Heart left ventricle (tissue), 16 donors: ENCODE measurements at regions not wholly inside any gene's neighbourhood (a gene's known extent, or its start where the extent isn't known, plus 50 kb on each side); places are given as distances from the start of the nearest gene placed in this dataset.

Experiments used
- ATAC-seq, 4 donors: fragments of 200-7000 bp; cut with Tn5 transposase; one replicate each; pipeline ENCODE4 v1.9.1; 2020 to 2022; ENCODE audit warnings: moderate library complexity in 4 of 4, mild to moderate bottlenecking in 3 of 4, moderate number of reproducible peaks in 1 of 4
- DNase-seq, 5 donors: peaks; one replicate each; pipeline ENCODE4 v3.0.0-alpha.2; 2020
- H3K27ac ChIP-seq, 12 donors: fragments of 200-600 bp; sonication (generic) in 4 of 12; one replicate each; pipeline versions ENCODE4 v1.5.0 to v1.8.0; 2016 to 2022; ENCODE audit warnings: mild to moderate bottlenecking in 2 of 12
- H3K27me3 ChIP-seq, 9 donors: fragments of 200-600 bp; sonication (generic) in 2 of 9; one replicate each; pipeline versions ENCODE4 v1.5.1 to v1.8.0; 2016 to 2022; ENCODE audit warnings: mild to moderate bottlenecking in 3 of 9
- H3K36me3 ChIP-seq, 9 donors: fragments of 200-600 bp; sonication (generic) in 2 of 9; one replicate each; pipeline versions ENCODE4 v1.5.0 to v1.8.0; 2018 to 2022; ENCODE audit warnings: mild to moderate bottlenecking in 2 of 9
- H3K4me1 ChIP-seq, 12 donors: fragments of 200-600 bp; sonication (generic) in 4 of 12; one replicate each; pipeline versions ENCODE4 v1.5.0 to v1.8.0; 2016 to 2022; ENCODE audit warnings: mild to moderate bottlenecking in 3 of 12
- H3K4me3 ChIP-seq, 12 donors: fragments of 200-600 bp; sonication (generic) in 4 of 12; one replicate each; pipeline versions ENCODE4 v1.5.0 to v1.8.0; 2017 to 2022; ENCODE audit warnings: mild to moderate bottlenecking in 9 of 12, moderate library complexity in 4 of 12
- H3K9me3 ChIP-seq, 12 donors: fragments of 200-600 bp; sonication (generic) in 4 of 12; one replicate each; pipeline versions ENCODE4 v1.5.0 to v1.8.0; 2016 to 2022; ENCODE audit warnings: mild to moderate bottlenecking in 1 of 12
- CTCF ChIP-seq, 12 donors: fragments of 200-600 bp; sonication (generic) in 4 of 12; IDR thresholded peaks; one replicate each; pipeline versions ENCODE4 v1.5.0 to v1.8.0; 2018 to 2022; ENCODE audit warnings: antibody characterized with exemption in 12 of 12, mild to moderate bottlenecking in 5 of 12
- POLR2A ChIP-seq, 2 donors: fragments of 450-650 bp; IDR thresholded peaks; one replicate each; pipeline ENCODE4 v1.6.1; 2017; ENCODE audit warnings: antibody characterized with exemption in 2 of 2, mild to moderate bottlenecking in 2 of 2, moderate library complexity in 2 of 2
- WGBS, 4 donors: extraction: QIAGEN DNeasy Blood & Tissue Kit in 2 of 4; methylation state at CpG; one replicate each; pipeline versions ENCODE4 v1.1.5 to v1.1.7; 2013 to 2018; 5-methylcytosine and 5-hydroxymethylcytosine counted together
- intact Hi-C, 10 donors: fragments of 100-400 bp; cut with DNase I; formaldehyde crosslinking; loops; one replicate each; pipeline versions ENCODE4 v1.11.1 to v1.14.2; 2022
- donor health status: ischemic (EF 13 %, LVEDD 7.1; RV severe dilation, severe dysfunction).
- donor health status: healthy with polysubstance abuse.
- donor health status: DM: no; HTN: yes; CAD: no.
- donor health status: DM: no; HTN: no; CAD: no.
- donor health status: ischemic (EF 25% LVEDD 6.9; RV normal size, moderate dysfunction).
- donor health status: ischemic (EF 25% LVEDD 5.7; RV mildly dilated, moderate dysfunction).
- donor health status: healthy.
- donor health status: DM: yes; HTN: yes; CAD: no.
- donor health status: ischemic (EF 35%, LVEDD 5.7; RV mildly dilated, moderate dysfunction).
- donor health status: nonischemic (EF 11% LVEDD 7.7; RV severe dilation, severe dysfunction).
- donor health status: DM: yes; HTN: yes; CAD: no.
- donor health status: PGD.
- donor health status: ischemic (EF 29% LVEDD 5.4; RV normal size, mild dysfunction).
- donor health status: nonischemic (EF 23%, LVEDD 6.1; RV moderate dilation, normal function).

- DNase-seq = no peak
- H3K4me3 ChIP-seq = no peak overlapping the region
- intact Hi-C loops = no loop called here
- no peak overlapping the region for H3K27ac ChIP-seq
- WGBS, 4 donors = 72 to 82% (median 80%) methylated on average over 6 of the region's 6 CpGs
- no peak for ATAC-seq
- TF ChIP-seq CTCF (IDR thresholded peaks at IDR 0.05) (no peak), POLR2A (IDR thresholded peaks at IDR 0.05) (no peak)
- H3K4me1 ChIP-seq = no peaks in the 10 kb centered on the region
- no peaks in the 10 kb centered on the region for H3K36me3 ChIP-seq
- no peaks in the 10 kb centered on the region for H3K27me3 ChIP-seq
- peaks cover 0 to 11% (median 9%) of the 10 kb centered on the region in 12 donors for H3K9me3 ChIP-seq
Measured at GRCh38 chr2:65663831-65664407, 231.5 kb upstream of the SPRED2 start.

GRCh38 chr2:65662654-65663432, 230.4 kb upstream of the SPRED2 start:
- peak overlapping the region in 3 of 12 donors; percentile 2 to 15 (median 4) for H3K4me3 ChIP-seq
- intact Hi-C loops = no loop called here

GRCh38 chr2:65661980-65662653, 229.7 kb upstream of the SPRED2 start:
- intact Hi-C loops = no loop called here
- no peak for ATAC-seq

More at GRCh38 chr2:65662654-65663432, 230.4 kb upstream of the SPRED2 start:
- Histone ChIP-seq H3K36me3 (no peaks in the 10 kb centered on the region), H3K27ac (peak overlapping the region in 1 of 12 donors; percentile 48), H3K9me3 (peaks cover 0 to under 1% (median 0%) of the 10 kb centered on the region in 12 donors), H3K27me3 (no peaks in the 10 kb centered on the region), H3K4me1 (no peaks in the 10 kb centered on the region)
- DNase-seq (no peak), ATAC-seq (peak in 1 of 4 donors; percentile 41)
- 68 to 82% (median 77%) methylated on average over 17 of the region's 17 CpGs for WGBS, 4 donors
- TF ChIP-seq POLR2A (IDR thresholded peaks at IDR 0.05) (no peak), CTCF (IDR thresholded peaks at IDR 0.05) (no peak)

More at GRCh38 chr2:65661980-65662653, 229.7 kb upstream of the SPRED2 start:
- H3K36me3 ChIP-seq = no peaks in the 10 kb centered on the region
- H3K4me1 ChIP-seq = no peaks in the 10 kb centered on the region
- no peak for DNase-seq
- WGBS, 4 donors = 65 to 71% (median 68%) methylated on average over 8 of the region's 8 CpGs
- peak overlapping the region in 3 of 12 donors; percentile 2 to 15 (median 4) for H3K4me3 ChIP-seq
- peak overlapping the region in 1 of 12 donors; percentile 48 for H3K27ac ChIP-seq
- H3K9me3 ChIP-seq = no peaks in the 10 kb centered on the region
- TF ChIP-seq CTCF (IDR thresholded peaks at IDR 0.05) (no peak), POLR2A (IDR thresholded peaks at IDR 0.05) (no peak)
- no peaks in the 10 kb centered on the region for H3K27me3 ChIP-seq
